ENCODE measurements at regions not wholly inside any gene's neighbourhood (a gene's known extent, or its start where the extent isn't known, plus 50 kb on each side); places are given as distances from the start of the nearest gene placed in this dataset.

- no peaks in the 10 kb centered on the region for H3K4me1 Mint-ChIP-seq
- H3K27me3 Mint-ChIP-seq: no peaks in the 10 kb centered on the region
- no peaks in the 10 kb centered on the region for H3K9me3 Mint-ChIP-seq
- no peak overlapping the region for H3K4me3 Mint-ChIP-seq
- DNase-seq: no peak
- no peaks in the 10 kb centered on the region for H3K36me3 Mint-ChIP-seq
- H3K27ac Mint-ChIP-seq: no peak overlapping the region
Observed at GRCh38 chrX:139224953-139225665, 305.4 kb upstream of the F9 start.

- DNase-seq: no peak
- H3K27me3 Mint-ChIP-seq: no peaks in the 10 kb centered on the region
- no peaks in the 10 kb centered on the region for H3K9me3 Mint-ChIP-seq
- H3K4me1 Mint-ChIP-seq: no peaks in the 10 kb centered on the region
- no peaks in the 10 kb centered on the region for H3K36me3 Mint-ChIP-seq
- no peak overlapping the region for H3K4me3 Mint-ChIP-seq
- H3K27ac Mint-ChIP-seq: no peak overlapping the region
Observed at GRCh38 chrX:139222511-139223200, 307.9 kb upstream of the F9 start.

- Mint-ChIP-seq H3K4me1 (no peaks in the 10 kb centered on the region), H3K27me3 (peaks cover 12% of the 10 kb centered on the region), H3K9me3 (no peaks in the 10 kb centered on the region), H3K4me3 (no peak overlapping the region), H3K36me3 (no peaks in the 10 kb centered on the region), H3K27ac (no peak overlapping the region)
- DNase-seq: no peak
Observed at GRCh38 chrX:139213241-139213709, 317.3 kb upstream of the F9 start.

- DNase-seq: no peak
- no peak overlapping the region for H3K4me3 Mint-ChIP-seq
- no peaks in the 10 kb centered on the region for H3K36me3 Mint-ChIP-seq
- H3K27me3 Mint-ChIP-seq: peaks cover 23% of the 10 kb centered on the region
- no peaks in the 10 kb centered on the region for H3K9me3 Mint-ChIP-seq
- H3K4me1 Mint-ChIP-seq: no peaks in the 10 kb centered on the region
- no peak overlapping the region for H3K27ac Mint-ChIP-seq
Observed at GRCh38 chrX:139211568-139212182, 318.9 kb upstream of the F9 start.

GRCh38 chrX:139209342-139209741 lies 321.2 kb upstream of the F9 start:
- Mint-ChIP-seq H3K36me3 (no peaks in the 10 kb centered on the region), H3K4me1 (no peaks in the 10 kb centered on the region), H3K27me3 (peaks cover 38% of the 10 kb centered on the region), H3K9me3 (no peaks in the 10 kb centered on the region), H3K27ac (no peak overlapping the region), H3K4me3 (no peak overlapping the region)
- no peak for DNase-seq

GRCh38 chrX:139207655-139208054 lies 322.9 kb upstream of the F9 start:
- Mint-ChIP-seq H3K9me3 (no peaks in the 10 kb centered on the region), H3K36me3 (no peaks in the 10 kb centered on the region), H3K4me3 (no peak overlapping the region), H3K27ac (no peak overlapping the region), H3K27me3 (peaks cover 44% of the 10 kb centered on the region), H3K4me1 (no peaks in the 10 kb centered on the region)
- no peak for DNase-seq

GRCh38 chrX:139206914-139207313 lies 323.6 kb upstream of the F9 start:
- no peak for DNase-seq
- H3K27me3 Mint-ChIP-seq: peaks cover 45% of the 10 kb centered on the region
- H3K4me1 Mint-ChIP-seq: no peaks in the 10 kb centered on the region
- H3K36me3 Mint-ChIP-seq: no peaks in the 10 kb centered on the region
- no peaks in the 10 kb centered on the region for H3K9me3 Mint-ChIP-seq
- H3K27ac Mint-ChIP-seq: no peak overlapping the region
- H3K4me3 Mint-ChIP-seq: no peak overlapping the region

- peak overlapping the region; percentile 59 for H3K4me3 Mint-ChIP-seq
- H3K27me3 Mint-ChIP-seq: peaks cover 44% of the 10 kb centered on the region
- H3K9me3 Mint-ChIP-seq: no peaks in the 10 kb centered on the region
- H3K4me1 Mint-ChIP-seq: no peaks in the 10 kb centered on the region
- H3K27ac Mint-ChIP-seq: no peak overlapping the region
- DNase-seq: peak; percentile 15
- no peaks in the 10 kb centered on the region for H3K36me3 Mint-ChIP-seq
Observed at GRCh38 chrX:139204898-139205667, 325.5 kb upstream of the F9 start.

GRCh38 chrX:139204571-139204897 lies 326.0 kb upstream of the F9 start:
- H3K27ac Mint-ChIP-seq: no peak overlapping the region
- no peak for DNase-seq

GRCh38 chrX:139203651-139204570 lies 326.6 kb upstream of the F9 start:
- DNase-seq: peak; percentile 1
- peaks cover 52% of the 10 kb centered on the region for H3K27me3 Mint-ChIP-seq
- H3K27ac Mint-ChIP-seq: no peak overlapping the region
- no peaks in the 10 kb centered on the region for H3K4me1 Mint-ChIP-seq
- H3K4me3 Mint-ChIP-seq: no peak overlapping the region
- no peaks in the 10 kb centered on the region for H3K9me3 Mint-ChIP-seq
- H3K36me3 Mint-ChIP-seq: no peaks in the 10 kb centered on the region

More at GRCh38 chrX:139204571-139204897, 326.0 kb upstream of the F9 start:
- Mint-ChIP-seq H3K27me3 (peaks cover 49% of the 10 kb centered on the region), H3K4me3 (peak overlapping the region; percentile 59), H3K36me3 (no peaks in the 10 kb centered on the region), H3K9me3 (no peaks in the 10 kb centered on the region), H3K4me1 (no peaks in the 10 kb centered on the region)

GRCh38 chrX:139202742-139203420 lies 327.7 kb upstream of the F9 start:
- Mint-ChIP-seq H3K4me1 (no peaks in the 10 kb centered on the region), H3K27ac (no peak overlapping the region), H3K4me3 (no peak overlapping the region), H3K27me3 (peaks cover 55% of the 10 kb centered on the region), H3K36me3 (no peaks in the 10 kb centered on the region), H3K9me3 (no peaks in the 10 kb centered on the region)
- no peak for DNase-seq

GRCh38 chrX:139201924-139202323 lies 328.6 kb upstream of the F9 start:
- Mint-ChIP-seq H3K9me3 (no peaks in the 10 kb centered on the region), H3K4me1 (no peaks in the 10 kb centered on the region), H3K27ac (no peak overlapping the region), H3K36me3 (no peaks in the 10 kb centered on the region), H3K4me3 (no peak overlapping the region), H3K27me3 (peaks cover 52% of the 10 kb centered on the region)
- DNase-seq: no peak

- H3K27me3 Mint-ChIP-seq: peaks cover 53% of the 10 kb centered on the region
- no peak overlapping the region for H3K27ac Mint-ChIP-seq
- no peaks in the 10 kb centered on the region for H3K4me1 Mint-ChIP-seq
- H3K9me3 Mint-ChIP-seq: no peaks in the 10 kb centered on the region
- H3K36me3 Mint-ChIP-seq: no peaks in the 10 kb centered on the region
- H3K4me3 Mint-ChIP-seq: no peak overlapping the region
- no peak for DNase-seq
Observed at GRCh38 chrX:139200793-139201192, 329.7 kb upstream of the F9 start.

GRCh38 chrX:139200346-139200745 lies 330.2 kb upstream of the F9 start:
- H3K4me3 Mint-ChIP-seq: no peak overlapping the region
- no peak for DNase-seq
- H3K36me3 Mint-ChIP-seq: no peaks in the 10 kb centered on the region
- no peaks in the 10 kb centered on the region for H3K4me1 Mint-ChIP-seq
- peaks cover 49% of the 10 kb centered on the region for H3K27me3 Mint-ChIP-seq
- no peaks in the 10 kb centered on the region for H3K9me3 Mint-ChIP-seq
- H3K27ac Mint-ChIP-seq: no peak overlapping the region

All from activated naive CD8-positive, alpha-beta T cell treated with anti-CD3 and anti-CD28 coated beads for 36 hours (primary cell).